CD4-positive, alpha-beta T cell treated with Interleukin-2 at 100 ng/mL for 4 hours (primary cell): ENCODE measurements at regions not wholly inside any gene's neighbourhood (a gene's known extent, or its start where the extent isn't known, plus 50 kb on each side); places are given as distances from the start of the nearest gene placed in this dataset.
"Not testable (repeated sequence)": the region's sequence is repeated elsewhere in the genome, so short reads cannot be mapped to it uniquely, and the experiment has no call there.

Experiments used
- DNase-seq: peaks from one replicate; pipeline ENCODE4 v3.0.0-alpha.2; 2020; ENCODE audit warnings: low spot score

DNA sequence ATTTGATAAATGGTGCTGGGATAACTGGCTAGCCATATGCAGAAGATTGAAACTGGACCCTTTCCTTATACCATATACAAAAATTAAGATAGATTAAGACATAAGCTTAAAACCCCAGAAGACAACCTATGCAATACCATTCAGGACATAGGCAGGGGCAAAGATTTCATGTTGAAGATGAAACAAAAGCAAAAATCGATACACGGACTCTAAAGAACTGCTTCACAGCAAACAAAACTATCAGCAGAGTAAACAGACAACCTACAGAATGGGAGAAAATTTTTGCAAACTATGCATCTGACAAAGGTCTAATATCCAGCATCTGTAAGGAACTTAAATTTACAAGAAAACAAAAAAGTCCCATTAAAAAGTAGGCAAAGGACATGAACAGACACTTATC is 255.9 kb downstream of the TINAG start:
- DNase-seq, result not testable (repeated sequence)

DNA sequence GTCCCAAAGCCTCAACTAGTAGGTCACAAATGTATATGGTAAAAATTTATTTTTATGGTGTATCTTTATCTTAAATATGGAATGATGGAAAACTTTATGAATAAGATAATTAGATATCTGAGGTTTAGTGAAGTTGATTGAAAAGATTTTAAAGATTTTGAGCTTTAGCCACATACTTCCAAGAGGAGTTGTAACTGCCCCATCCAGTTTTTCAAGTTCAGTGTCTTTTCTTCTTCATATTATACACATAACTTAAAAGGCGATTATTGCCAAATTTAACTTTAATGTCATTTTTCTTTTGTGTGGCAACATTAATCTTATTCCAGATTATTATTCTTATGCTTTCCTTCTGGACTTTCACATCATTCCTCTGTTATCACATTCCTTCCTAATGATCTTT is 266.4 kb downstream of the TINAG start:
- no peak for DNase-seq

DNA sequence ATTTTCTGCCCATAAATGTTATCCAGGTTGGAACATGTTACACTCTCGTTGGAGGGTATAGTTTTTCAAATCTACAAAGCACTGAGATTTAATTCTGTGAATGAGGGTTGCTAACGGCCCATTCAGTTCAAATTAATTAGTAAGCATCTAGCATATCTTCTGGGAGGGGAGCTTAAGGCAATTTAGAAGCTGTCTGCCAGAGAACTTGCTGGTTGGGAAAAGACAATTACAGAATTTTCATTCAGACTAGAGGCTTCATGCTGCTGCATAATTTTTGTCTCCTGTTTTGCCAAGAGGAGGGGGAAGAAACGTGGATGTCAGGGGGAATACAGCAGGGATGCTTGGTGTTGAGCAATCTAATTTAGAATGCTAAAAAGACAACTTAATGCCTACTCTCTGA is 268.3 kb upstream of the FAM83B start:
- no peak for DNase-seq

DNA sequence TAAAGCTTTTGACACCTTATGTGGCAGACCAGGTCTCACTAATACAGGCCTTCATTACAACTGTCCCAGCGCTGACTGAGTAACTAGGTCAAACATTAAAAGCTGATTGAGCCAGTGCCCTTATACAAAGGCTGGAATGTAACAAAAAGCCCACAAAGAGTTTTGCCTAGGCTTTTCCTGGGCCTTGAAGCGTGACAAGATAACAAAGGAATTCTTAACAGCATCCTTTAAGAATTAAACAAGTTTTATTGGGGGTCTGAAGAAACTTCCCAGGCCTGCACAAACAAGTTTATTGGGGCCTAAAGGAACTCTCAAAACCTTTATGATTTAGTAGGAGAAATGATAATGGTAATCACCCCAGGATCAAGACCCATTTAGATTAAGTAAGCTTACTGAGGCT is 267.6 kb upstream of the FAM83B start:
- DNase-seq, result no peak

DNA sequence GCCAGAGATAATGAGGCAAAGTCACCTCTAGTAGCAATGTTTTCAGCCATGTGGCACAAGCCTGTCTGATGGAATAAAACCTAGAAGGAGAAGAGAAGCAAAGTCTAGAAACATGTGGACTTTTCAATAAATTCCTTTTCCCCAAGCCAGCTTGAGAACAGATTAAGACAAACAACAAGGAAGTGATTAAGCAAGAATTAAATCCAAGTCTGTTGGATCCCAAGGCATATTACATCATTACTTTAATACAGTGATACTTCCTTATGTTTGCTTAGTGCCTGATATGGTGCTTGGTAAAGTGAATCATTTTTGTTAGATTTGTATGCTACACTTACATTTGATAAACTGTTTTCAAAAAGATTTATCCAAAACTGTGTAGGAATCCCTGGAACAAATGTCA is 260.3 kb upstream of the FAM83B start:
- DNase-seq, result no peak

DNA sequence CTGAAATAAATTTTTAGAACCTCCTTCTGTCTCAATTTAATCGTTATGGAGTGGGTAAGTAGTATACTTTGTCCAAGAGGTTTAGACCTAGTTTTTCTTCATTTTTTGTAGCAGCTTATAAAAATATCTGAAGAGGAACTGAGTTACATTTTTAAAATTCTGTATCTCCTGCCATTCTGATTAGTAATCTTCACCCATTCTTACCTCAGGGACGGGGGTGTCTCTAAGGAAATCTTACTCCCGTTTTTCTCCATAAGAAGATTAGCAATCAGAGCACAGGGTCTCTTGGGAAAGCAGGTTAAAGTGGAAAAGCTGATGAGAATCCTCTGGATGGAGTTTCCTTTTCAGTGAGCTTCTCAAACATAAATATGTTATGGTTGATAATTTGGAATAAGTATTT is 259.3 kb upstream of the FAM83B start:
- DNase-seq, result no peak

DNA sequence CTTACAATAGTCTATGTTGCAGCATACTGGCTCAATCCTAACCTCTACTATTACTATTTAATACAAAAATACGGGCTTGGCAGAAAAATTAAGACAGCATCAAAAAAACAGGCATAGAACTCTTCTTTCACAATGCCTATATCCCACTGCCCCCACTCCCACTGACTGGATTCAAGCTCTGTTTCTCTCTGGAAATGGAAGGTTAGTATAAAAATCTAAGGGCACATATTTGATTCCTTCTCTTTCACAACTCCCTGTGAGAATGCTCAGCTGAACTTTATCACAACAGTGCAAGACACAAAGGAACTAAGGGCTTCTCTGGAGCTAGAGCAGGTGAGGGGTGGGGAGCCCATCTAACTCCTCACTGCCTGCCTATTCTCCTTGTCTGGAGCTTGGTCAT is 258.4 kb upstream of the FAM83B start:
- no peak for DNase-seq

DNA sequence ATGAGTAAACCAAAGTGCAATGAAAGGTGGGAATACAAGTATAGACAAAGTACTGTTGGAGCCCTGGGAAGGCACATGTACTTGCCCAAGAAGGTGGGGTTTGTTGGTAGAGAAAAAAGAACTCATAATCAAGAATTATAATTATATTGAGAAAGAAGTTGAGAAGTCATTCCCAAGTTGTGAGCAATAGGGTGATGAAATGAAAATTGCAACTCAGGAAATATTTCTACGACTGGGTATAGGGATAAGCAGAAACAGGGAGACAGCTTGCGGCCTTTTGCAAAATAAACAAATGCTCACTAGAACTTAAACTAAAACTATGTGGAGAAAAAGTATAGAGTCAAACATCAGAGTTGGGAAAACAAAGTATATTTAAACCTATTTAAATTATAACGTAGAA is 250.7 kb upstream of the FAM83B start:
- DNase-seq, result no peak

DNA sequence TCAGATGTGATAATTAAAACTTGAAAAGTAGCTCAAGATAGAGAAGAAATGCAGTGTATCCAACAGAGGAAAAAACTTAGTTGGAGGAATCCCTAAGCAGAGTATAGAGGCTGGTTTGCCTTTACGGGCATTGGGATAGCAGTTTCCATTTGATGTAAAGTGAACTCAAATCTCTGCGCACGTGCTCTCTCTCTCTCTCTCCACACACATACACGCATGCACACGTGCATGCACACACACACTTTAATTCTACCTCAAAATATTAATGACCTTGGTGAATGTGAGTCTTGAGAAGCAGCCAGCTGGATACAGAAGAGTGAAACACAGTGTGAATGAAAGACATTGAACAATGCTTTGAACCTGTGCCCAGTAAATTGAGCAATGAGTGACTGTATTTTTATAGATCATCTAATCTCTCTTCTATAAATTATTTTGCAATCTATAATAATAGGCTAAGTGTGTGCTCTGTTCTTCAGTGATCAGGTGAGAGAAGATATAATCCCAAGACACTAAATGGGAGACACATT is 247.7 kb upstream of the FAM83B start:
- DNase-seq, result no peak

DNA sequence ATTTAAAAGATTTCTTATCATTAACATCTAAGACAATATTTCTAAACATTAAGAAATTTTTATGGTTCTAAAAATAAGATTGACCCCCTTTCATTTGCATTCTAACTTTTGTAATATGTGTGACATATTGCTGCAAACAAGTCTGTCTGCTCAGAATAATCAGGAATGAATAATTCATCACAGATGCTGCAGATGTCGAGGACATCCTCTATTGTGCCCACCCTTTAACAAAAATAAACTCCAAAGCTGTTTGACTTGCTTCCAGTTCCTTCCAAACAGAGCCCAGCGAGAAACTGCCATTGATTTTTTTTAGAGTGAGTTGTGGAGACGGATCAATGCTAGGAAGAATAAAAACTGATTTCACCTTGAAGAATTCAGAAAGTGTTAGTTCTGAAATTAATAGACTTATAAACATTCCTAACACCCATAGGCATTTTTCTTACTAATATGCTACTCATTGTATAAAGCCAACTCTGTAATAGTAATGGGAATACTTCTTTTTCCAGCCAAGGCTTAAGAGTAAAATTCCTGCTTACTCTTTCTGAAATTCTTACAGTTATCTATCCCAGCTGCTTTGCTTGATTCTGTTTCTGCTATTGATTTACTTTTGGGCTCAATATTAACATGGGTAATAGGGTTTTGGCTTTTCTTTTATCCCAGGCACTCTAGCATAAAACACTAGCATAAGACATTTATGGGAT is 244.8 kb upstream of the FAM83B start:
- DNase-seq, result no peak

DNA sequence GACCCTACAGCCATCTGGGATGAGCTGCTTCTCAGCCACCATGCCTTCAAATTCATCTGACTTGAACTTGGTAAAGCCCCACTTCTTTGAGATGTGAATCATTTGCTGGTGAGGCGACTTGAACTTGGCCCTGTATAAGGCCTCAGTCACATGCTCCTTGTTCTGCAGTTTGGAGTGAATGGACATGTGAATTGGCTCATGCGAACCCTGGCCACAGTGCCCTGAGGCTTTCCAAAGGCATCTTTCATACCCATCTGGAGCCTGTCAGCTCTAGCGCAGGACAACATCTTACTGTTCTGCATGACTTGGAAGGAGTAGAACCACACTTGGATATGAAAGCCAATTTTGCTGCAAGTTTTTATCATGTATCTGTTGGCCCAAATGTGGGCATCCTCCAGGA is 244.0 kb upstream of the FAM83B start:
- DNase-seq, result no peak

DNA sequence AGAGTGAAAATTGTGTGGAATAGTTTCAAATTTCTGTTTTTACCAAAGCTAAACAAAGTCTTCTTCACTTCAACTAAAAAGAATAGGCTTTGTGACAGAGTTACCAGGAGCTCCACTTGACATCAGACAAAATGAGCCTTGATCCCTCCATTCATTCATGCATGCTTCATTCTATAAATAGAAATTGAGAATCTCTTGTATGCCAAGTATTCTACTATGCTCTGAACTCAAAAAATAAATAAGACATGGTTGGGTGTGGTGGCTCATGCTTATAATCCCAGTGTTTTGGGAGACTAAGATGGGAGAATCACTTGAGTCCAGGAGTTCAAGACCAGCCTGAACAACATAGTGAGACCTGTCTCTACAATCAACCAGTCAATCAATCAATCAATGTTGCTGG is 236.6 kb upstream of the FAM83B start:
- no peak for DNase-seq

DNA sequence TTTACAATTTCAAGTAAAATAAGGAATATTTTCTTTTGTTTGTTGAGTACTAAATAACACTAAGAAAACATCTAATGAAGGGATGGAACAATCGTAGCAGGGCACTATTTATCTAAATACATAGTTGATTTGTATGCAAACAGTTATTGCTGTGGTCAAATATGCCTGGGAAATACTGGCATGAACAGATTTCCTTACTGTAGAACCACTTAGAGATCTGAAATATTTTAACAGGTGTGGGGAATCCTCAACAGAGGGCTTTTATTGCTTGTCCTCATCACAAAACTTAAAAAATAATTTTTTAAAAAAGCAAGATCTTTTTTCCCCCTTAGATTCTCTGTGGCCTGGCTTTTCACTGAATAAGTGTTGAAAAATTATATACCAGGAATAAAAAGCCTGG is 233.0 kb upstream of the FAM83B start:
- DNase-seq, result no peak

DNA sequence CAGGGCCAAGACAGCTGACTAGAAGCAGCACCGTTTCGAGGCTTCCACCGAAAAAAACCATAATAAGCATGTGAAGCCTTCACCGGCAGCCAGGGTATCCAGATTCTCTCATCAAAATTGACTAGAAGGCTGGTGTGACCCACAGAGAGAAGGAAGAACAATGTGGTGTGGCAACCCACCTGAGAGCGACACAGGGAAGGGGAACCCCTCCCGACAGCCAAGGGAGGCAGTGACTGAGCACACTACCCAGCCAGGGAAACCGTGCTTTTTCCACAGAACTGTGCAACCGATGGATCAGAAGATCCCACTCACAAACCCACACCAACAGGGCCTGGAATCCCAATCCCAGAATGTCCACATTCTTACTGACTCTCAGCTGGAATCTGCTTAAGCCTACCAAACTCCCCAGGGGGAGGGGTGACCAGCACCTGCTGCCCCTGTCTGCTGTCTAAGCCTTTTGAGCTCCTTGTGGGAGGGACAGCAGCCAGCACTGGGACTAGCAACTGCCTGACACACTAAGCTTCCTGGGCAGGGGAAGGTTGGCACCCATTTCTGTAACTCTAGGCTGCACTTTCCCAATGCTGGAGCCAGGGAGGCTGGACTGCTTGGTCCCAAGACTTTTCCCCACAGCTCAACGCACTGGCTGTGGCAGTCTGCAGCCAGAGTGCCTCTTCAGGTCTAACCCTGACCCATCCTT is 231.9 kb upstream of the FAM83B start:
- DNase-seq, result no peak

DNA sequence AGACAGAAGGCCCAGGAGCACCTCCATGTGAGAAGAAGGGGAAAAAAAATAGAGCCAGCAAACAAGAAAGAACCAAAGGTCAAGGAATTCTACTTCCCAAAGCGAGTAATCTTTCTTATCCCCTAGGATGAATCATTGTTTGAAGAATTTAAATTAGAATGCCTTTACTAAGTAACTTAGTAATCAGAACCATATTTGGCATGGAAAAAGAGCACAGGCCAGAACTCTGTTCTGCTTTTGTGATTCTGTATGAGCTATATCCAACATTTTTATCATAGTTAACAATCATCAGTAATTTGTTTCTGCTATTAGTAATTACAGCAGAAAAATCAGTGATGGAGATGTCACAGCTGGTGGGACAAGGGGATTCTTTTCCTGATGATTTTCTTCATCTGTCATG is 228.8 kb upstream of the FAM83B start:
- no peak for DNase-seq

DNA sequence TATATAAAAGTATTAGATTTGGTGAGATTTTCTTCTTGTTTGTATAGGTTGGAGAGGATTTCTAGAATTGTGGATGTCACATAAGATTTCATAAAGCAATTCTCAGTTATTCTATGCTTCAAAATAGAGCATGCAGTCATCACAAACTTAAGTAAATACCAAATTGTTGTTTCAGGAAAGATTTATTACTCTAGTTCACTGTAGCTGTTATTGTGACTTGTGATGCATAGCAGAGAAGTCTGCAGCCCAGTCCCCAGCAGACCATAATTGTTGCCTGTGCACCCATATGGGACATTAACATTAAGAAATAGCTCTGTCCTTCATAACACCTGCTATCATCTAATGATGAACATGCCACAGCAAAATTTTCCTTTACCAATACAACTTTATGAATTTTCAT is 228.0 kb upstream of the FAM83B start:
- DNase-seq, result no peak

DNA sequence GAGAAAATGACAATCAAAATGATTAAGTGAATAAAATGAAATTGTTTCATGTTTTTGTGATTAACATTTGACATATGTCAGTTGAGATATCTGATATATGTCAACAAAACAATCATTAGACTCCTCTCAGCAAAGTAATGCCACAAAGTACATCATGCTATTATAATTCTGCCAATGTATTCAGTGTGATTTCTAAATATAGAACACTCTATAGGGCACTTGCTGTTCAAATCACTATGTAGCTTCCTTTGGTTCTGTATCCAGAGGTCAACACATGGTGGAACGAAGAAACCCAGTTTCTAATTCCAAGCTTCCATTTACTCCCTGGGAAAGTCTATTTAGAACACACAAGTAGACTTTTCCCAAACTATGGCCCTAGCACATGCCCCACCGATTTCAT is 227.5 kb upstream of the FAM83B start:
- no peak for DNase-seq

DNA sequence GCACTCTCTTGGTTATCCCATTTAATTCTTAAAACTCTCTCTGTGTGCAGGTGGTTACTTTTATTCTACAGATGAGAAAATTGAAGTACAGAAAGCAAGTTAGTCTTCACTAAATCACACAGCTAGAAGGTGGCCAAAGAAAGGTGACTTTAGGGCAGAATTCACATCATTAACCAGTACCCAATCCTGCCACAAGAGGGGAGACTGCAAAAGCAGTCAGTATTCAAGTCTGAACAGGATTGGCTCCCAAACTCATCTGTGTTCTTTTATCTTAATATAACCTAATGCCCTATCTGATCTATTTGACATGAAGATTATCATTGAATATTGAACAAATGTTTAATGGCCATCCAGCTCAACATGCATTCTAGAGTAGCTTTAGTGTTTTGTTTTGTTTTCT is 225.3 kb upstream of the FAM83B start:
- no peak for DNase-seq

DNA sequence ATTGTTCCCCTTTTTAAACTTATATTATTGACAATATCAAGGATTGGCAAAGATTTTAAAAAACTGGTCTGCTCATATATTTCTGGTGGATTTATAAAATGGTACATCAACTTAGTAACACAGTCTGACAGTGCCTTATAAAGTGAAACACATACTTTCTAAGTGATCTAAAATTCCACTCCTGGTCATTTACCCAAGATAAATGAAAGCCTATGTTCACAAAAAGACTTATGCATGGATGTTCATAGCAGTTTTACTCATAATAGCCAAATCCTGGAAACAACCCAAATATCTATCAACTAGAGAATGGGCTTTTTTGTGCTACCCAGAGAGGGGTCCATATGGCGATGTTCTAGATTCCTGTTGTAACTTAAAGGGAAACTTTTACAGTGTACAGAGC is 222.4 kb upstream of the FAM83B start:
- DNase-seq, result no peak

DNA sequence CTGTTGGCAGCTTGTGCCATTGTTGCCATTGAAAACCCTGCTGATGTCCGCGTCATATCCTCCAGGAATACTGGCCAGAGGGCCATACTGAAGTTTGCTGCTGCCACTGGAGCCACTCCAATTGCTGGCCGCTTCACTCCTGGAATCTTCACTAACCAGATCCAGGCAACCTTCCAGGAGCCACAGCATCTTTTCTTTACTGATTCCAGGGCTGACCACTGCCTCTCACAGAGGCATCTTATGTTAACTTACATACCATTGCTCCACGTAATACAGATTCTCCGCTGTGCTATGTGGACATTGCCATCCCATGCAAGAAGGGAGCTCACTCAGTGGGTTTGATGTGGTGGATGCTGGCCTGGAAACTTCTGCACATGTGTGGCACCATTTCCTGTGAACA is 221.8 kb upstream of the FAM83B start:
- DNase-seq, result no peak

DNA sequence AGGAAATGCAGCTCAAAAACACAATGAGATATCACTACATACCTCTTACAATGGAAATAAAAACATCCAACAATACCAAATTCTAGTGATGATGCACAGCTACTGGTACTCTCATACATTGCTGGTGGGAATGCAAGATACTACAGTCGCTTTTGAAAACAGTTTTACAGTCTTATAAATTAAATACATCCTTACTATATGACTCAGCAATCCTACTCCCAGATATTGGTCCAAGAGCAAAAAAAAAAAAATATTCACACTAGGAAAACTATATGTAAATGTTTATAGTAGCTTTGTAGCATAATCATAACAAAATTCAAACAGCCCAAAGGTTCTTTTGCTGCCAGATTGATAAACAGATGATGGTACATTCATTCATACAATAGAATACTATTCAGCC is 217.4 kb upstream of the FAM83B start:
- DNase-seq, result no peak

DNA sequence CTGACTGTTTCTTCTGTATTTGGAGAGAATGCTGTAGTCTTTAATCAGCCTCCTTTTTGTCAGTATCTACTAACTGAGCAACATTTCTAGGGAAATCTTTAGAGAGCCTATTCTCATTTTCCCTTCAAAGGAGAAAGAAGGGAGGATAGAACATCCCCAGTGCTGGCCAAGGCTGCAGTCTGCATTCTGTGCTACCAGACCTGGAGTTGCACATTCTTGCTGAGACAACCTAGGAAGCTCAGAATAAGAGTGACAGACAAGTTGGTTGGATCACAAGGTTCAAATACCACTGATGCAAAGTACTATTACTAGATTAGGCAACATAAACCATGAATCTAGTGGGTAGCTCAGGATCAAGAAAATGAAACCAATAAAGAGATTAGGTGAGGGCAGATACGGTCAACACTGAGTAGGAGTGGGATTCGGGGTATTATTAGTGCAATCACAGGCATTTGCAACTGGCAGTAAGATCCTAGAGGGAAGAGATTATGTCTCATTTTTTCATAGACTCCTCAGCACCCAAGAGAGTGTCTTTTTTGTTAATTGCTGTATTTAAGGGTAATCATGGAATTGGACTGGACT is 213.5 kb upstream of the FAM83B start:
- no peak for DNase-seq

DNA sequence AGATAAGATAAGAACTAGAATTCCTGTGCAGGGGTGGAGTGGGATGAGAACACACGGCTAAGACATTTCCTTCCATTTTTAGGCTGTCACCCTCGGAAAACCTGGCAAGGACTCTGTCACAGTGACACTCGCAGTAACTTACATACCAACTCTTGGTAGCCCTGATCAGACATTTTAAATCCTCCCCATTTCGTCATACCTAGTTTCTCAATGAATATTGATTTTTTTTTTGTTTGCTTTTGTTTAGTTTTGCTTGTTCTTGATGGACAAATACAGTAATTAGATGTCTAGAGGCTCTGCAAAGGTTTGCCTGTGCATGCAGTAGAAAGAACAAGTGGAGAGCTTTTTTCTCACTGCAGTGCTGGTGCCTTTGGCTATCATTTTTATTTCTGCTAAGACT is 213.0 kb upstream of the FAM83B start:
- DNase-seq, result no peak

DNA sequence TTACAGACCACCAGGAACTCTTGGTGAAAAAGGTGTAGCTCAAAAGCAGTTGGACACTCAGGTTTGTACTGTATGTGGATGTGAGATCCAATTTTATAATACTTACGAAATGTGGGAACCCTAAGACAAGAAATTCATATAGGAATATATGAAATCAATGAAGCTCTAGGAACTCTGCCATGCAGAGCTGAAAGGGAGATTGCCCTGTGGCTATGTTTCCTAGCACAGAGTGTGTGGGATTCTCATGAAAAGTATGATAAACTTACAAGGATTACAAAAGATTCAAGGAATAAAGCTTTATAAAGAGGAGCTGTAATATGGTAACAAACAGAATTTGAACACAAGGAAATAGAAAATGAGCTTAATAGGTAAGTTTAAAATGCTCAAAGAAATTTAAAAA is 205.7 kb upstream of the FAM83B start:
- DNase-seq, result no peak
